Loucy (cell line): ENCODE measurements at regions not wholly inside any gene's neighbourhood (a gene's known extent, or its start where the extent isn't known, plus 50 kb on each side); places are given as distances from the start of the nearest gene placed in this dataset.
"Not testable (repeated sequence)": the region's sequence is repeated elsewhere in the genome, so short reads cannot be mapped to it uniquely, and the experiment has no call there.

ENCODE experiments used
- EZH2phosphoT487 ChIP-seq: fragments of 200-600 bp; IDR thresholded peaks from 2 replicates; pipeline ENCODE4 v1.6.1; 2018; ENCODE audit warnings: antibody characterized with exemption, mild to moderate bottlenecking, moderate library complexity, borderline replicate concordance
- TF ChIP-seq, protein P1 (sequence below): fragments of 200-600 bp; sonication (generic); conservative IDR thresholded peaks from 2 replicates; pipeline ENCODE4 v1.5.1; 2014; ENCODE audit warnings: mild to moderate bottlenecking, antibody characterized with exemption, low read length

DNA sequence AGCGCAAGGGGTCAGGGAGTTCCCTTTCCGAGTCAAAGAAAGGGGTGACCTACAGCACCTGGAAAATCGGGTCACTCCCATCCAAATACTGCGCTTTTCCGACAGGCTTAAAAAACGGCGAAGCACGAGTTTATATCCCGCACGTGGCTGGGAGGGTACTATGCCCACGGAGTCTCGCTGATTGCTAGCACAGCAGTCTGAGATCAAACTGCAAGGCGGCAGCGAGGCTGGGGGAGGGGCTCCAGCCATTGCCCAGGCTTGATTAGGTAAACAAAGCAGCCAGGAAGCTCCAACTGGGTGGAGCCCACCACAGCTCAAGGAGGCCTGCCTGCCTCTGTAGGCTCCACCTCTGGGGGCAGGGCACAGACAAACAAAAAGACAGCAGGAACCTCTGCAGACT, 735.1 kb downstream of the TTLL7 start:
- TF ChIP-seq, protein P1, sequence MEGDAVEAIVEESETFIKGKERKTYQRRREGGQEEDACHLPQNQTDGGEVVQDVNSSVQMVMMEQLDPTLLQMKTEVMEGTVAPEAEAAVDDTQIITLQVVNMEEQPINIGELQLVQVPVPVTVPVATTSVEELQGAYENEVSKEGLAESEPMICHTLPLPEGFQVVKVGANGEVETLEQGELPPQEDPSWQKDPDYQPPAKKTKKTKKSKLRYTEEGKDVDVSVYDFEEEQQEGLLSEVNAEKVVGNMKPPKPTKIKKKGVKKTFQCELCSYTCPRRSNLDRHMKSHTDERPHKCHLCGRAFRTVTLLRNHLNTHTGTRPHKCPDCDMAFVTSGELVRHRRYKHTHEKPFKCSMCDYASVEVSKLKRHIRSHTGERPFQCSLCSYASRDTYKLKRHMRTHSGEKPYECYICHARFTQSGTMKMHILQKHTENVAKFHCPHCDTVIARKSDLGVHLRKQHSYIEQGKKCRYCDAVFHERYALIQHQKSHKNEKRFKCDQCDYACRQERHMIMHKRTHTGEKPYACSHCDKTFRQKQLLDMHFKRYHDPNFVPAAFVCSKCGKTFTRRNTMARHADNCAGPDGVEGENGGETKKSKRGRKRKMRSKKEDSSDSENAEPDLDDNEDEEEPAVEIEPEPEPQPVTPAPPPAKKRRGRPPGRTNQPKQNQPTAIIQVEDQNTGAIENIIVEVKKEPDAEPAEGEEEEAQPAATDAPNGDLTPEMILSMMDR, result not testable (repeated sequence)
- not testable (repeated sequence) for TF ChIP-seq EZH2phosphoT487
